Ectodermal cell (in vitro differentiated cells): ENCODE measurements at regions not wholly inside any gene's neighbourhood (a gene's known extent, or its start where the extent isn't known, plus 50 kb on each side); places are given as distances from the start of the nearest gene placed in this dataset.

Experiments used
- H3K27ac ChIP-seq: 2 replicates; pipeline ENCODE4 v1.7.0; 2013; ENCODE audit warnings: mild to moderate bottlenecking, low read depth, low read length; ENCODE audit not compliant: insufficient read depth, poor library complexity, severe bottlenecking
- H3K27me3 ChIP-seq: 2 replicates; pipeline ENCODE4 v1.7.0; 2013; ENCODE audit warnings: mild to moderate bottlenecking, low read length; ENCODE audit not compliant: insufficient read depth, control insufficient read depth, poor library complexity, severe bottlenecking
- H3K36me3 ChIP-seq: one replicate; pipeline ENCODE4 v1.7.0; 2013; ENCODE audit warnings: low read length; ENCODE audit not compliant: control insufficient read depth, insufficient read depth
- H3K4me1 ChIP-seq: one replicate; pipeline ENCODE4 v1.7.0; 2013; ENCODE audit warnings: low read length; ENCODE audit not compliant: control insufficient read depth, insufficient read depth
- H3K4me3 ChIP-seq: 2 replicates; pipeline ENCODE4 v1.7.0; 2013; ENCODE audit warnings: low read depth, low read length, control low read depth; ENCODE audit not compliant: insufficient read depth
- H3K9me3 ChIP-seq: 2 replicates; pipeline ENCODE4 v1.7.0; 2013; ENCODE audit warnings: mild to moderate bottlenecking, low read length, moderate library complexity; ENCODE audit not compliant: control insufficient read depth
- WGBS, 2 experiments: methylation state at CpG; one replicate each; pipeline ENCODE4 v1.1.7; 2013; ENCODE audit warnings: missing lambda C conversion rate in 2 of 2; 5-methylcytosine and 5-hydroxymethylcytosine counted together

DNA sequence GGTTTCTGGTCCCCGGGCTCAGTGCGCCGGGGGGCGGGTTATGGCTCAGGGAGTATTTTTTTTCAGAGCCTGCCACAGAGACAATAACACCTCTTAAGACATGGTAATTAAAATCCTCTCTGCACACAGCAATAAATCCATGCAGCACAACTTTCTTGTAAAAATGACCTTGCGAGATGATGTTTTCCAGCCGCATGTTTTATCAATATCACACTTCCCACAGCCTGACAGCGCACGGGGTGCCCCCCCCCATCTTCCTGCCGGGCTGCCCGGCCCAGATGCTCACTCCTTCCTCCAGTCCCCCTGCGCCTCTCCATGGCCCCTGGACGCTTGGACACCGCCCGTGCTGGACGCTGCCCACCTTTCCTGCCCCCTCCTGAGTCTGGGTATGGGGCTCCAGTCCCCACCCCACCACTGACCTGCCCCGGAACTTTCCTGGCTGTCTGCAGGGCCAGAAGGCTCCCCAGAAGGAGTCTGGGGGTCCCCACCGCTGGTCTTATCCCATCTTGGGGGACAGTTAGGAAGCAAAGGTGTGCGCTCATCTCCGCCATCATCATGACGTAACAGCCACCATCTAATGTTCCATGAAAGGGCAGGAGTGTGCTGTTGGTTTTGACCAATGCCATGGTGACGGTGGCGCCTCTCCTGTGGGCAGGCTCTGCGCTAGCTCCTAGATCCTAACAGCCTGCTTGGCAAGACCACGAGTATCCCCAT, 182.9 kb downstream of the KIF26A start:
- Histone ChIP-seq H3K4me1 (no peaks in the 10 kb centered on the region), H3K4me3 (no peak overlapping the region), H3K9me3 (no peaks in the 10 kb centered on the region), H3K36me3 (no peaks in the 10 kb centered on the region), H3K27ac (no peak overlapping the region), H3K27me3 (no peaks in the 10 kb centered on the region)
- 92% methylated on average over 24 of the region's 24 CpGs for WGBS, 2 experiments

DNA sequence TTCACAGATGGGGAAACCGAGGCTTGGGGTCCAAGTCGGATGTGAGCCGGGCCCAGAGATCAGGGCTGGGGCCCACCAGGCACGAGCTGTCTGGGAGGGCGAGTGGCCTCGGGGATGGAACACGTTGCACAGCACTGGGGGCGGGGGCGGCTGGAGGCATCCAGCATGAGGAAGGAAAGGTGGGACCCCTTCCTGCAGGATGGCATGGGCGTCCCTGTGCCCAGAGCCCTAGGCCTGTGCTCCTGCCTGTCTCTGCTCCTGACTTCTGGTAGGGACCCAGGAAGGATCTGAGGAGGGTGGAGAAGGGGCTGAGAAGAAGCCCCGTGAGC, 183.4 kb downstream of the KIF26A start:
- Histone ChIP-seq H3K36me3 (no peaks in the 10 kb centered on the region), H3K4me3 (no peak overlapping the region), H3K4me1 (no peaks in the 10 kb centered on the region), H3K27me3 (no peaks in the 10 kb centered on the region), H3K27ac (no peak overlapping the region), H3K9me3 (no peaks in the 10 kb centered on the region)
- 95% methylated on average over 11 of the region's 11 CpGs for WGBS, 2 experiments

DNA sequence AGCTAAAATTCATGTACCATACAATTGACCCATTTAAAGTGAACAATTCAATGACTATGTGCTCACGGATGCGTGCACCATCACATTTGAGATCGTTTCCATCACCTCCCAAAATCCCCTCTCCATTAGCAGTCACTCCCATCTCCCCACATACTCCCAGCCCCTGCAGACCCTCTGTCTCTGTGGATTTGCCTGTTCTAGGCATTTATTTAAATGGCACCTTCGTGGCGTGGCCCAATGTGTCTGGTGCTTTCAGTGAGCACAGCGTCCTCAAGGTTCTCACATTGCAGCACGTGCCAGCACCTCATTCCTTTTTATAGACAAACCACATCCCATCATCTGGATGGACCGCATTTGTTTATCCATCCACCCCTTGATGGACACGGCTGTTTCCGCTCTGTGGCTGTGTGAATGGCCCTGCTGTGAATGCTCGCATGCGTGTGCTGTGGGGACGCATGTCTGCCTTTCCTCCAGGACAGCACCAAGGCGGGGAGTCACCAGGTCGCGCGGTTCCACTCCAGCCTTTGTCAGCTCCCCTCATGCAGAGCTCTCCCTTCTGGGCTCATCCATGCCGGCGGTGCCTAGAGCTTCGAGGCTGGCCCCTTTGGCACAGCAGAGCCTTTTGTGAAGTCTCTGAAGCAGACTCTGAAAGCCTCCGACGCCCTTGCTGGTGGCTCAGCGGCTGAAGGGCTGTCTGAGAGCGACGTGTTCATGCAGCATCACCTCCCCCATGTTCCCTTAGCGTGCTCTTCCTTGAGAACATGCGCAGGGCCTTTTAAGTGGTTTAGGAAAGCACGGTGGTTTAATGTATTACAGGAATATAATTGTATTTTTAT, 184.4 kb downstream of the KIF26A start:
- 88 to 89% methylated on average over 26 to 28 of the region's 28 CpGs for WGBS, 2 experiments
- Histone ChIP-seq H3K4me3 (no peak overlapping the region), H3K27me3 (no peaks in the 10 kb centered on the region), H3K27ac (no peak overlapping the region), H3K4me1 (no peaks in the 10 kb centered on the region), H3K9me3 (no peaks in the 10 kb centered on the region), H3K36me3 (no peaks in the 10 kb centered on the region)

DNA sequence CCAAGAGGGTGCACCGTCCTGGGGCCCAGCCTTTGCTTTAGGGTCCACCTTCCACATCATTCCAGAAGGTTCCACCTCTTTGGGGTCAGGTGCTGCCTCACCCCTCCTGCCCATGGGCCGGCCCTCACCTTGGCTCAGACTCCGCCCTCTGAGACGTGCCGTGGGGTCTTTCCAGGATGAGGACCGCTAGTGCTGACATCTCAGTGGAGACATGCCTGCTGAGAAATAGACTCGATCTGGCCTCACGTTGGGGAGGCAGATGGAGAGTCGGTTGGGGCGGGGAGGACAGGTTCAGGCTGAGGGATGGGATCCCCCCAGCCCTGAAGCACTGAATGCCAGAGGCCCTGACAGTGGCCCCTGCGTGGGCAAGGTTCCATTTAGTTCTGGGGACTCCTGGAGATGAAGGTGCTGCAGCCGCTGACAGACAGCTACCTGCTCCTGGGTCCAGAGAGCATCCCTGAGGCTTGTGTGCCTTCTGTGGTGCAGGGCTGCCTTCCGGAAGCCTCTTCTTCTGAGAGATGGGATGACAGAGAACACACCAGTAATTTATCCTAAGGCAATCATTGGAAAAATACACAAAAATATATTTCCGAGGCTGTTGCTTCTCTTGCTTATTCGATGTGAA, 185.3 kb downstream of the KIF26A start:
- no peaks in the 10 kb centered on the region for H3K9me3 ChIP-seq
- 93% methylated on average over 15 of the region's 15 CpGs for WGBS, 2 experiments
- no peaks in the 10 kb centered on the region for H3K27me3 ChIP-seq
- H3K27ac ChIP-seq, result no peak overlapping the region
- H3K36me3 ChIP-seq, result no peaks in the 10 kb centered on the region
- H3K4me3 ChIP-seq, result no peak overlapping the region
- no peaks in the 10 kb centered on the region for H3K4me1 ChIP-seq

DNA sequence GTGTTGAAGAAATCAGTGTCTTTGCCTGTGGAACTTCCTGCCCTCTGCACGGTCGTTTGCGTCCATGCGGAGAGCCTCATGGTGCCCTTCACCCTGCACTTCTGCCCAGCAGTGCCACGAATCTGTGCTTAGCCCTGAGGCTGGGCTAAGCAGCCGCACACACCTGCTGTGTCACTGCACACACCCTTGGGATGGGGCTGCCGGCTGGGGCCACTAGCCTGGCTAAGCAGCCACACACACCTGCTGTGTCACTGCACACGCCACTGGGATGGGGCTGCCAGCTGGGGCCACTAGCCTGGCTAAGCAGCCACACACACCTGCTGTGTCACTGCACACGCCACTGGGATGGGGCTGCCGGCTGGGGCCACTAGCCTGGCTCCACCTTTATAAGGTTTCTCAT, 188.5 kb downstream of the KIF26A start:
- H3K27me3 ChIP-seq, result no peaks in the 10 kb centered on the region
- H3K27ac ChIP-seq, result no peak overlapping the region
- no peak overlapping the region for H3K4me3 ChIP-seq
- H3K4me1 ChIP-seq, result no peaks in the 10 kb centered on the region
- 91% methylated on average over 10 of the region's 10 CpGs for WGBS, 2 experiments
- H3K36me3 ChIP-seq, result no peaks in the 10 kb centered on the region
- peaks cover 3% of the 10 kb centered on the region for H3K9me3 ChIP-seq

DNA sequence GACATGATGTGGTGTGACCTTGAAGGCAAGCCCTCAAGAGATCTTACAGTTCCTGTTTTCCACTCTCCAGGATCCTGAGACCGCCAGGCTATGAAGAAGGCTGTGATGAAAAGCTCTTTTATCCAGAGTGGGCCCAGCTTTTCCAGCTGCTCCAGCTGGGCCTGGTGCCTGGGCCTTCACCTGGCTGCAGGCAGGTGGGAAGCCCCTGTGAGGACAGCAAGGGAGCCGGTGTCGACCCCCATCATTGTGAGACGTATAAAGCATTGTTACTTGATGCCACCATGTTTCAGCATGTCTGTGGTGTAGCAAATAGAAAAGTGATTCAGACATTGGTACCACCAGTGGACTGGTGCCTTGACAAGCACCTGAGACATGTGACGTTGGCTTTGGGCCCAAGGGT, 190.2 kb downstream of the KIF26A start:
- H3K9me3 ChIP-seq, result peaks cover 3% of the 10 kb centered on the region
- no peaks in the 10 kb centered on the region for H3K36me3 ChIP-seq
- H3K27ac ChIP-seq, result no peak overlapping the region
- no peaks in the 10 kb centered on the region for H3K27me3 ChIP-seq
- no peak overlapping the region for H3K4me3 ChIP-seq
- WGBS, 2 experiments, result 83 to 85% methylated on average over 5 of the region's 5 CpGs
- no peaks in the 10 kb centered on the region for H3K4me1 ChIP-seq

DNA sequence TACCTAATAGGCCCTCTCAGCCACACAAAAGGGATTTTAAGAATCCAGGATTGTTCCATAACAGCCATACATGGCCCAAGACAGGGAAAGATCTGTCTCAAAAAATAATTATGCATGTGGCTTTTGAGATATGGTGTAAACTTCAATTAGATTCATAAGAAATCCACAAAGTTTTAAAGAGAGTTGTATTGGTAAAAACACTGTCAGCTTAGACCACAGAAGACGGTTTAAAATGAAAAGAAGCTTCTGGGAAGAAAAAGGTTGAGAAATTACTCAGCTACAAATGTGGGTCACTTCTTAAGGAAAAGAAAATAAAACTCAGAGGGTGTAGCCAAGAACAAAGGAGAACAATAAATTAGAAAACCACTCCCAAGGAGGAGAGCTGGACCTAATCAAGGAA, 191.4 kb downstream of the KIF26A start:
- Histone ChIP-seq H3K9me3 (peaks cover 3% of the 10 kb centered on the region), H3K27ac (no peak overlapping the region), H3K4me1 (no peaks in the 10 kb centered on the region), H3K27me3 (no peaks in the 10 kb centered on the region), H3K4me3 (no peak overlapping the region), H3K36me3 (no peaks in the 10 kb centered on the region)
- WGBS, 2 experiments, result 89 to 95% methylated on average over 1 of the region's 1 CpG

DNA sequence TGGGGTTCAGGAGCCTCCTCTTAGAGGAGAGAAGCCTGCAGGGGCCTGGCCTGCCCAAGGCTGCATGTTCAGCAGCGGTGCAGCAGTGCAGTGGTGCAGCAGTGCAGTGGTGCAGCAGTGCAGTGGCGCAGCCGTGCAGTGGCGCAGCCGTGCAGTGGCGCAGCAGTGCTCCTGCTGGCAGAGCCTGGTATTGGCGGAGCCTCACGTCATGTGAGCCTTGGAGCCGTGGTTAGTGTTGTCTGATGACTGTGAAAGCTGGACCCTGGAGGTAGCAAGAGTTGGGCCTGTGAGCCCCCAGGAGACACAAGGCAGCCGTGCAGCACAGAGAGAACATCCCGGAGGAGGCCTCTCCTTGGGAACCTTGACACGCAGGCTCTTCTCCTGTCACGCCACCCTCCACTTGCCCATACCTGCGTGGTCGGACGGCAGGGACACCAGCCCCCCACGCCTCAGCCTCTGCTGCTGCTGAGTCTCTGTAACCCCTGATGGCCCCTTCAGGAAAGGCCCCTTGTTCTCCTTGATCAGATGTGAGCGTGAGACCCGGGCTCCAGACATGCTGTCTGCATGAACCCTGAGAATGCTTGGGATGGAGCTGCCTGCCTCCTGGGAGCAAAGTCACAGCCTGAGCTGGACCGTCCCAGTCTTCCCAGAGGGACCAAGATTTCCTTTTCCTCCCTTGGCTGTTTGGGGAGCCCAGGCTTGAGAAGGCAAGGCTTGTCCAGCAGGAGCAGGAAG, 193.7 kb downstream of the KIF26A start:
- WGBS, 2 experiments, result 90 to 92% methylated on average over 20 of the region's 20 CpGs
- no peaks in the 10 kb centered on the region for H3K4me1 ChIP-seq
- peaks cover 3% of the 10 kb centered on the region for H3K9me3 ChIP-seq
- no peaks in the 10 kb centered on the region for H3K27me3 ChIP-seq
- H3K27ac ChIP-seq, result no peak overlapping the region
- no peaks in the 10 kb centered on the region for H3K36me3 ChIP-seq
- no peak overlapping the region for H3K4me3 ChIP-seq

DNA sequence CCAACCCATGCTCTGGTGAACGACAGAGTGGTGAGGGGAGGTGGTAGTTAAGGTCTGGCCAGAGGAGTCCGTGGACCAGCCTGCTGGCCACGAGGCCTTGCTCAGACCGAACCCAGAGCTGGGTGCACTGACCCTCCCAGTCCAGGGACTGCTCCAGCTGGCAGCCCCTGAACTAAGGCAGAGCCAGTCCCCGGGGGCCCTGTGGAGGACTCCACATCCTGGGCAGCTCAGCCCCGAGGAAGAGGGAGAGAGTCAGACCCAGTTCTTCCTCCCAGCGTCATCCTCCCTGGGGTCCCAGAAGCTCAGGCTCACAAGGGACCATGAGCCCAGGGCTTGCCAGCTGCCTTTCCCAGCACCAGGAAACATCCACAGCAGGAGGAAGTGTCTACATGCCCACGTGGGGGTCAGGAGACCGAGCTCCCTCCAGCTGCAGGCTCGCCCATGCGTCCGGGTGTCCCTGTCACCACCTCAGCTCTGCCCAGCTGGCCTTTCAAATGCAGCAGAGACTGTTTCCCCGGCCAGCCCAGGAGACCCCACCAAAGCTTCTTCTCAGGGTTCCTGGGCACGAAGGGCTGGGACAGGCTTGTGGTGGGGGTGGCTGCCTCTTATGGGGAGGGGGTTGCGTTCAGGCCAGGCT, 194.4 kb downstream of the KIF26A start:
- Histone ChIP-seq H3K9me3 (peaks cover 3% of the 10 kb centered on the region), H3K27ac (no peak overlapping the region), H3K4me3 (no peak overlapping the region), H3K4me1 (no peaks in the 10 kb centered on the region), H3K36me3 (no peaks in the 10 kb centered on the region), H3K27me3 (no peaks in the 10 kb centered on the region)
- 90 to 92% methylated on average over 14 to 15 of the region's 15 CpGs for WGBS, 2 experiments
